ENCODE measurements at regions not wholly inside any gene's neighbourhood (a gene's known extent, or its start where the extent isn't known, plus 50 kb on each side); places are given as distances from the start of the nearest gene placed in this dataset.
"Not testable (repeated sequence)": the region's sequence is repeated elsewhere in the genome, so short reads cannot be mapped to it uniquely, and the experiment has no call there.

GRCh38 chr12:8404341-8404740 lies 51.4 kb upstream of the CLEC6A start:
- TF ChIP-seq, protein P1, sequence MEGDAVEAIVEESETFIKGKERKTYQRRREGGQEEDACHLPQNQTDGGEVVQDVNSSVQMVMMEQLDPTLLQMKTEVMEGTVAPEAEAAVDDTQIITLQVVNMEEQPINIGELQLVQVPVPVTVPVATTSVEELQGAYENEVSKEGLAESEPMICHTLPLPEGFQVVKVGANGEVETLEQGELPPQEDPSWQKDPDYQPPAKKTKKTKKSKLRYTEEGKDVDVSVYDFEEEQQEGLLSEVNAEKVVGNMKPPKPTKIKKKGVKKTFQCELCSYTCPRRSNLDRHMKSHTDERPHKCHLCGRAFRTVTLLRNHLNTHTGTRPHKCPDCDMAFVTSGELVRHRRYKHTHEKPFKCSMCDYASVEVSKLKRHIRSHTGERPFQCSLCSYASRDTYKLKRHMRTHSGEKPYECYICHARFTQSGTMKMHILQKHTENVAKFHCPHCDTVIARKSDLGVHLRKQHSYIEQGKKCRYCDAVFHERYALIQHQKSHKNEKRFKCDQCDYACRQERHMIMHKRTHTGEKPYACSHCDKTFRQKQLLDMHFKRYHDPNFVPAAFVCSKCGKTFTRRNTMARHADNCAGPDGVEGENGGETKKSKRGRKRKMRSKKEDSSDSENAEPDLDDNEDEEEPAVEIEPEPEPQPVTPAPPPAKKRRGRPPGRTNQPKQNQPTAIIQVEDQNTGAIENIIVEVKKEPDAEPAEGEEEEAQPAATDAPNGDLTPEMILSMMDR (IDR thresholded peaks at IDR 0.05), result not testable (repeated sequence)
- TF ChIP-seq, protein P2, sequence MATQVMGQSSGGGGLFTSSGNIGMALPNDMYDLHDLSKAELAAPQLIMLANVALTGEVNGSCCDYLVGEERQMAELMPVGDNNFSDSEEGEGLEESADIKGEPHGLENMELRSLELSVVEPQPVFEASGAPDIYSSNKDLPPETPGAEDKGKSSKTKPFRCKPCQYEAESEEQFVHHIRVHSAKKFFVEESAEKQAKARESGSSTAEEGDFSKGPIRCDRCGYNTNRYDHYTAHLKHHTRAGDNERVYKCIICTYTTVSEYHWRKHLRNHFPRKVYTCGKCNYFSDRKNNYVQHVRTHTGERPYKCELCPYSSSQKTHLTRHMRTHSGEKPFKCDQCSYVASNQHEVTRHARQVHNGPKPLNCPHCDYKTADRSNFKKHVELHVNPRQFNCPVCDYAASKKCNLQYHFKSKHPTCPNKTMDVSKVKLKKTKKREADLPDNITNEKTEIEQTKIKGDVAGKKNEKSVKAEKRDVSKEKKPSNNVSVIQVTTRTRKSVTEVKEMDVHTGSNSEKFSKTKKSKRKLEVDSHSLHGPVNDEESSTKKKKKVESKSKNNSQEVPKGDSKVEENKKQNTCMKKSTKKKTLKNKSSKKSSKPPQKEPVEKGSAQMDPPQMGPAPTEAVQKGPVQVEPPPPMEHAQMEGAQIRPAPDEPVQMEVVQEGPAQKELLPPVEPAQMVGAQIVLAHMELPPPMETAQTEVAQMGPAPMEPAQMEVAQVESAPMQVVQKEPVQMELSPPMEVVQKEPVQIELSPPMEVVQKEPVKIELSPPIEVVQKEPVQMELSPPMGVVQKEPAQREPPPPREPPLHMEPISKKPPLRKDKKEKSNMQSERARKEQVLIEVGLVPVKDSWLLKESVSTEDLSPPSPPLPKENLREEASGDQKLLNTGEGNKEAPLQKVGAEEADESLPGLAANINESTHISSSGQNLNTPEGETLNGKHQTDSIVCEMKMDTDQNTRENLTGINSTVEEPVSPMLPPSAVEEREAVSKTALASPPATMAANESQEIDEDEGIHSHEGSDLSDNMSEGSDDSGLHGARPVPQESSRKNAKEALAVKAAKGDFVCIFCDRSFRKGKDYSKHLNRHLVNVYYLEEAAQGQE (IDR thresholded peaks at IDR 0.05; ENCODE audit: insufficient read depth in 1 of 2, low read depth in 2 of 2, low read length in 1 of 2), result not testable (repeated sequence)
